M059J (cell line): ENCODE measurements at regions not wholly inside any gene's neighbourhood (a gene's known extent, or its start where the extent isn't known, plus 50 kb on each side); places are given as distances from the start of the nearest gene placed in this dataset.
"Not testable (repeated sequence)": the region's sequence is repeated elsewhere in the genome, so short reads cannot be mapped to it uniquely, and the experiment has no call there.

Source experiments
- DNase-seq: peaks from one replicate; pipeline ENCODE4 v3.0.0-alpha.2; 2012; ENCODE audit warnings: low read depth

GRCh38 chr12:90211017-90211416 is 502.4 kb upstream of the ATP2B1 start:
- DNase-seq: peak; percentile 92

- no peak for DNase-seq
Observed at GRCh38 chr12:90209029-90209428, 500.4 kb upstream of the ATP2B1 start.

- not testable (repeated sequence) for DNase-seq
Observed at GRCh38 chr12:90208379-90208778, 499.7 kb upstream of the ATP2B1 start.

- peak; percentile 1 for DNase-seq
Observed at GRCh38 chr12:90207799-90208198, 499.2 kb upstream of the ATP2B1 start.

GRCh38 chr12:90205165-90205564 is 496.5 kb upstream of the ATP2B1 start:
- no peak for DNase-seq

- DNase-seq: no peak
Observed at GRCh38 chr12:90203556-90203955, 494.9 kb upstream of the ATP2B1 start.

- peak; percentile 3 for DNase-seq
Observed at GRCh38 chr12:90199006-90199405, 490.4 kb upstream of the ATP2B1 start.

GRCh38 chr12:90193500-90193899 is 484.9 kb upstream of the ATP2B1 start:
- DNase-seq: no peak

- DNase-seq: no peak
Observed at GRCh38 chr12:90188857-90189256, 480.2 kb upstream of the ATP2B1 start.

- no peak for DNase-seq
Observed at GRCh38 chr12:90183201-90183600, 474.6 kb upstream of the ATP2B1 start.

GRCh38 chr12:90181216-90181615 is 472.6 kb upstream of the ATP2B1 start:
- no peak for DNase-seq

- DNase-seq: no peak
Observed at GRCh38 chr12:90174956-90175355, 466.3 kb upstream of the ATP2B1 start.

- peak; percentile 57 for DNase-seq
Observed at GRCh38 chr12:90174198-90174510, 465.5 kb upstream of the ATP2B1 start.

GRCh38 chr12:90173499-90174197 is 465.0 kb upstream of the ATP2B1 start:
- DNase-seq: no peak

- no peak for DNase-seq
Observed at GRCh38 chr12:90172524-90172923, 463.9 kb upstream of the ATP2B1 start.

GRCh38 chr12:90170740-90171139 is 462.1 kb upstream of the ATP2B1 start:
- DNase-seq: no peak

GRCh38 chr12:90167518-90168208 is 459.0 kb upstream of the ATP2B1 start:
- DNase-seq: no peak

GRCh38 chr12:90166671-90167070 is 458.0 kb upstream of the ATP2B1 start:
- DNase-seq: no peak

GRCh38 chr12:90166012-90166411 is 457.4 kb upstream of the ATP2B1 start:
- no peak for DNase-seq

GRCh38 chr12:90163975-90164374 is 455.3 kb upstream of the ATP2B1 start:
- peak; percentile 8 for DNase-seq

GRCh38 chr12:90153827-90154226 is 445.2 kb upstream of the ATP2B1 start:
- DNase-seq: no peak

- DNase-seq: peak; percentile 81
Observed at GRCh38 chr12:90152897-90153624, 444.4 kb upstream of the ATP2B1 start.

GRCh38 chr12:90151491-90152015 is 442.9 kb upstream of the ATP2B1 start:
- DNase-seq: no peak
